H9 (cell line): ENCODE measurements at regions not wholly inside any gene's neighbourhood (a gene's known extent, or its start where the extent isn't known, plus 50 kb on each side); places are given as distances from the start of the nearest gene placed in this dataset.

Source experiments
- DNase-seq: peaks from one replicate; pipeline ENCODE4 v3.0.0-alpha.2; 2017
- H2AFZ ChIP-seq: one replicate; pipeline ENCODE4 v1.6.1; 2013; ENCODE audit warnings: mild to moderate bottlenecking, low read length, control low read depth, moderate library complexity
- H2AK5ac ChIP-seq: 2 replicates; pipeline ENCODE4 v1.6.1; 2013; ENCODE audit warnings: low read length, control low read depth, mixed read lengths; ENCODE audit not compliant: insufficient read length
- H2BK120ac ChIP-seq: one replicate; pipeline ENCODE4 v1.6.1; 2013; ENCODE audit warnings: low read depth, mild to moderate bottlenecking, low read length, control low read depth, inconsistent platforms; ENCODE audit not compliant: poor library complexity, severe bottlenecking
- H2BK12ac ChIP-seq: 2 replicates; pipeline ENCODE4 v1.6.1; 2013; ENCODE audit warnings: low read length, control low read depth, mixed read lengths, low read depth; ENCODE audit not compliant: insufficient read length
- H2BK15ac ChIP-seq: 2 replicates; pipeline ENCODE4 v1.6.1; 2013; ENCODE audit warnings: low read depth, low read length, control low read depth
- H2BK20ac ChIP-seq: one replicate; pipeline ENCODE4 v1.6.1; 2013; ENCODE audit warnings: low read depth, mild to moderate bottlenecking, low read length, control low read depth, inconsistent platforms; ENCODE audit not compliant: poor library complexity, severe bottlenecking
- H2BK5ac ChIP-seq: 2 replicates; pipeline ENCODE4 v1.6.1; 2013; ENCODE audit warnings: low read length, control low read depth, mixed read lengths; ENCODE audit not compliant: insufficient read length
- H3K14ac ChIP-seq: 2 replicates; pipeline ENCODE4 v1.6.1; 2013; ENCODE audit warnings: low read length, control low read depth; ENCODE audit not compliant: insufficient read depth
- H3K18ac ChIP-seq: 2 replicates; pipeline ENCODE4 v1.6.1; 2013; ENCODE audit warnings: low read depth, mild to moderate bottlenecking, mixed read lengths, low read length, control low read depth; ENCODE audit not compliant: insufficient read length
- H3K23ac ChIP-seq: 2 replicates; pipeline ENCODE4 v1.6.1; 2013; ENCODE audit warnings: low read length, control low read depth, mixed read lengths, low read depth; ENCODE audit not compliant: insufficient read length
- H3K23me2 ChIP-seq: 2 replicates; pipeline ENCODE4 v1.6.1; 2013; ENCODE audit warnings: low read depth, mild to moderate bottlenecking, mixed read lengths, low read length, control low read depth; ENCODE audit not compliant: insufficient read length, poor library complexity, severe bottlenecking
- H3K27ac ChIP-seq: 2 replicates; pipeline ENCODE4 v1.5.1; 2013; ENCODE audit warnings: low read length, control low read depth, mixed read lengths, low read depth; ENCODE audit not compliant: insufficient read length
- H3K27me3 ChIP-seq: 2 replicates; pipeline ENCODE4 v1.6.1; 2013; ENCODE audit warnings: low read length, control low read depth, inconsistent platforms; ENCODE audit not compliant: insufficient read depth
- H3K4ac ChIP-seq: 2 replicates; pipeline ENCODE4 v1.6.1; 2013; ENCODE audit warnings: low read depth, mild to moderate bottlenecking, control low read depth, inconsistent platforms, low read length, moderate library complexity
- H3K4me1 ChIP-seq: 2 replicates; pipeline ENCODE4 v1.6.1; 2013; ENCODE audit warnings: low read length, control low read depth, inconsistent platforms; ENCODE audit not compliant: insufficient read depth
- H3K4me2 ChIP-seq: 2 replicates; pipeline ENCODE4 v1.6.1; 2013; ENCODE audit warnings: low read length, control low read depth, mixed read lengths; ENCODE audit not compliant: insufficient read length, insufficient read depth
- H3K56ac ChIP-seq: 2 replicates; pipeline ENCODE4 v1.6.1; 2013; ENCODE audit warnings: low read depth, mild to moderate bottlenecking, mixed read lengths, low read length, control low read depth; ENCODE audit not compliant: insufficient read length
- H3K79me1 ChIP-seq: 2 replicates; pipeline ENCODE4 v1.6.1; 2013; ENCODE audit warnings: low read depth, mild to moderate bottlenecking, moderate library complexity, low read length, control low read depth, inconsistent platforms; ENCODE audit not compliant: insufficient read depth, poor library complexity, severe bottlenecking
- H3K79me2 ChIP-seq: 2 replicates; pipeline ENCODE4 v1.6.1; 2013; ENCODE audit warnings: low read length, control low read depth, inconsistent platforms; ENCODE audit not compliant: insufficient read depth
- H3K9ac ChIP-seq: 2 replicates; pipeline ENCODE4 v1.6.1; 2013; ENCODE audit warnings: low read length, control low read depth, mixed read lengths; ENCODE audit not compliant: insufficient read length; ENCODE audit errors: extremely low read depth
- H3K9me3 ChIP-seq: one replicate; pipeline ENCODE4 v1.6.1; 2013; ENCODE audit warnings: low read depth, low read length, inconsistent platforms; ENCODE audit not compliant: control insufficient read depth
- H3T11ph ChIP-seq: one replicate; pipeline ENCODE4 v1.6.1; 2013; ENCODE audit warnings: mild to moderate bottlenecking, low read length, control low read depth, inconsistent platforms
- H4K20me1 ChIP-seq: one replicate; pipeline ENCODE4 v1.6.1; 2013; ENCODE audit not compliant: control insufficient read depth, insufficient read length, insufficient read depth
- H4K5ac ChIP-seq: 2 replicates; pipeline ENCODE4 v1.6.1; 2013; ENCODE audit warnings: low read depth, mild to moderate bottlenecking, mixed read lengths, low read length, control low read depth; ENCODE audit not compliant: insufficient read length
- H4K8ac ChIP-seq: replicated peaks from 2 replicates; pipeline ENCODE4 v1.6.1; 2013; ENCODE audit warnings: low read length, control low read depth, mixed read lengths, low read depth; ENCODE audit not compliant: insufficient read length
- H4K91ac ChIP-seq: 2 replicates; pipeline ENCODE4 v1.6.1; 2013; ENCODE audit warnings: low read depth, mild to moderate bottlenecking, moderate library complexity, mixed read lengths, low read length, control low read depth; ENCODE audit not compliant: insufficient read length
- H3K27ac Mint-ChIP-seq, 3 experiments: 2 replicates in 2 of 3; 3 replicates in 1 of 3; pipeline ENCODE4 v1.8.0; 2020 to 2021; ENCODE audit warnings: mixed read lengths in 3 of 3, mild to moderate bottlenecking in 1 of 3, moderate library complexity in 1 of 3
- H3K27me3 Mint-ChIP-seq: 2 replicates; pipeline ENCODE4 v1.8.0; 2021; ENCODE audit warnings: low read depth, mild to moderate bottlenecking, moderate library complexity, mixed read lengths
- H3K36me3 Mint-ChIP-seq, 3 experiments: 2 replicates in 2 of 3; 3 replicates in 1 of 3; pipeline ENCODE4 v1.8.0; 2020 to 2021; ENCODE audit warnings: low read depth in 3 of 3, mixed read lengths in 3 of 3; ENCODE audit not compliant: insufficient read depth in 1 of 3
- H3K4me1 Mint-ChIP-seq, 2 experiments: 2 replicates each; pipeline ENCODE4 v1.8.0; 2020; ENCODE audit warnings: mixed read lengths in 2 of 2
- H3K4me3 Mint-ChIP-seq, 2 experiments: 2 replicates in 1 of 2; 3 replicates in 1 of 2; pipeline ENCODE4 v1.8.0; 2020 to 2021; ENCODE audit warnings: mild to moderate bottlenecking in 2 of 2, mixed read lengths in 2 of 2, moderate library complexity in 1 of 2
- H3K9me3 Mint-ChIP-seq, 2 experiments: 2 replicates in 1 of 2; 3 replicates in 1 of 2; pipeline ENCODE4 v1.8.0; 2020; ENCODE audit warnings: mild to moderate bottlenecking in 2 of 2, mixed read lengths in 2 of 2, moderate library complexity in 1 of 2
- CTCF ChIP-seq: fragments of 200-600 bp; sonication (generic); conservative IDR thresholded peaks from 3 replicates; pipeline ENCODE4 v1.8.0; 2021; ENCODE audit warnings: antibody characterized with exemption, mild to moderate bottlenecking
- WGBS: extraction: QIAGEN DNeasy Blood & Tissue Kit; methylation state at CpG from one replicate; pipeline ENCODE4 v1.1.7; 2013; ENCODE audit warnings: missing lambda C conversion rate, low lambda C conversion rate, mixed read lengths; ENCODE audit not compliant: insufficient read length; ENCODE audit errors: extremely low coverage; 5-methylcytosine and 5-hydroxymethylcytosine counted together

- Histone ChIP-seq H3K27me3 (no peaks in the 10 kb centered on the region), H3K23me2 (no peaks in the 10 kb centered on the region), H3K14ac (no peak overlapping the region), H3K79me2 (no peaks in the 10 kb centered on the region), H2BK5ac (no peak overlapping the region), H4K5ac (no peak overlapping the region), H3T11ph (no peak overlapping the region), H3K56ac (no peak overlapping the region), H3K9me3 (no peaks in the 10 kb centered on the region), H3K18ac (no peak overlapping the region), H2BK15ac (no peak overlapping the region), H2BK20ac (no peak overlapping the region), H3K4ac (no peak overlapping the region), H2BK12ac (no peak overlapping the region), H2AFZ (no peak overlapping the region), H2BK120ac (no peak overlapping the region), H3K4me1 (no peaks in the 10 kb centered on the region; the same call in 1 of the 2 replicates), H4K8ac (no peak overlapping the region), H3K27ac (no peak overlapping the region), H2AK5ac (no peak overlapping the region), H3K9ac (no peak overlapping the region), H3K23ac (no peak overlapping the region), H4K91ac (no peak overlapping the region), H3K4me2 (no peak overlapping the region), H4K20me1 (no peaks in the 10 kb centered on the region), H3K79me1 (no peaks in the 10 kb centered on the region)
- H3K36me3 Mint-ChIP-seq, result no peaks in the 10 kb centered on the region
- DNase-seq, result no peak
- H3K4me1 Mint-ChIP-seq, result peaks cover 11 to 16% of the 10 kb centered on the region in 2 experiments
- no CpG with 5 or more reads among the region's 2 CpGs for WGBS
- peaks cover 0 to 3% of the 10 kb centered on the region in 2 experiments; a peak in 2 of 5 replicates for H3K9me3 Mint-ChIP-seq
- H3K27ac Mint-ChIP-seq, result no peak overlapping the region
- no peak overlapping the region for H3K4me3 Mint-ChIP-seq
- no peak for TF ChIP-seq CTCF
- no peaks in the 10 kb centered on the region for H3K27me3 Mint-ChIP-seq
Observed at GRCh38 chr6:11407414-11407813, 130.1 kb upstream of the TMEM170B start.
